Thyroid gland (tissue), 4 donors: ENCODE measurements at regions not wholly inside any gene's neighbourhood (a gene's known extent, or its start where the extent isn't known, plus 50 kb on each side); places are given as distances from the start of the nearest gene placed in this dataset.

Source experiments
- POLR2A ChIP-seq, 2 donors: fragments of 450-650 bp; IDR thresholded peaks; one replicate each; pipeline ENCODE4 v1.6.1; 2017; ENCODE audit warnings: antibody characterized with exemption in 2 of 2, mild to moderate bottlenecking in 2 of 2, moderate library complexity in 1 of 2
- TF ChIP-seq, protein P1 (sequence below), 6 experiments: fragments of 200-600 bp in 3 of 6; fragments of 450-650 bp in 3 of 6; sonication (generic) in 3 of 6; IDR thresholded peaks; one replicate each; pipeline ENCODE4 v1.5.1; 2016 to 2019; ENCODE audit warnings: antibody characterized with exemption in 6 of 6, mild to moderate bottlenecking in 2 of 6, inconsistent platforms in 1 of 6, moderate library complexity in 1 of 6

DNA sequence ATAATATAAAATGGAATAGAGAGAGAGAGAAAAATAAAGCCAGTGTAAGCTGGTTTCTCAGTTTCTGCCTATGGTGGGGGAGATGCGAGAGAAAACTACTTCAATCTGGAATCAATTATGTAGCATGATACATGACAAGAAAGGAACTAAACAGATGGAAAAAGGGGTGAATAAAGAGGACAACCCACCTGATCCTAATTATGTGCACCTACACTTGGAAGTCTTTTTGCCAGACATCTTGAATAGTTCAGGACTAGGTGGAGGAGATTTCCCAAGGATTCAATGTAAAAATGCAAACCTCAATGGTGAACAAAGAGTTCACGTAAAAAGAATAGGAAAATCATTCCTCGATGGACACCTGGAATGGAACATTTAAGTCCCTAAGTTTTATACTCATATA lies 524.4 kb upstream of the RGMA start:
- TF ChIP-seq, protein P1, sequence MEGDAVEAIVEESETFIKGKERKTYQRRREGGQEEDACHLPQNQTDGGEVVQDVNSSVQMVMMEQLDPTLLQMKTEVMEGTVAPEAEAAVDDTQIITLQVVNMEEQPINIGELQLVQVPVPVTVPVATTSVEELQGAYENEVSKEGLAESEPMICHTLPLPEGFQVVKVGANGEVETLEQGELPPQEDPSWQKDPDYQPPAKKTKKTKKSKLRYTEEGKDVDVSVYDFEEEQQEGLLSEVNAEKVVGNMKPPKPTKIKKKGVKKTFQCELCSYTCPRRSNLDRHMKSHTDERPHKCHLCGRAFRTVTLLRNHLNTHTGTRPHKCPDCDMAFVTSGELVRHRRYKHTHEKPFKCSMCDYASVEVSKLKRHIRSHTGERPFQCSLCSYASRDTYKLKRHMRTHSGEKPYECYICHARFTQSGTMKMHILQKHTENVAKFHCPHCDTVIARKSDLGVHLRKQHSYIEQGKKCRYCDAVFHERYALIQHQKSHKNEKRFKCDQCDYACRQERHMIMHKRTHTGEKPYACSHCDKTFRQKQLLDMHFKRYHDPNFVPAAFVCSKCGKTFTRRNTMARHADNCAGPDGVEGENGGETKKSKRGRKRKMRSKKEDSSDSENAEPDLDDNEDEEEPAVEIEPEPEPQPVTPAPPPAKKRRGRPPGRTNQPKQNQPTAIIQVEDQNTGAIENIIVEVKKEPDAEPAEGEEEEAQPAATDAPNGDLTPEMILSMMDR (IDR thresholded peaks at IDR 0.05), result no peak
- TF ChIP-seq POLR2A (IDR thresholded peaks at IDR 0.05), result no peak
